GM21619 (cell line): ENCODE measurements at regions not wholly inside any gene's neighbourhood (a gene's known extent, or its start where the extent isn't known, plus 50 kb on each side); places are given as distances from the start of the nearest gene placed in this dataset.
"Not testable (repeated sequence)": the region's sequence is repeated elsewhere in the genome, so short reads cannot be mapped to it uniquely, and the experiment has no call there.

Source experiments
- ATAC-seq: cut with Tn5 transposase; IDR thresholded peaks from one replicate; pipeline ENCODE4 v1.9.1; 2021; ENCODE audit not compliant: unreplicated experiment

DNA sequence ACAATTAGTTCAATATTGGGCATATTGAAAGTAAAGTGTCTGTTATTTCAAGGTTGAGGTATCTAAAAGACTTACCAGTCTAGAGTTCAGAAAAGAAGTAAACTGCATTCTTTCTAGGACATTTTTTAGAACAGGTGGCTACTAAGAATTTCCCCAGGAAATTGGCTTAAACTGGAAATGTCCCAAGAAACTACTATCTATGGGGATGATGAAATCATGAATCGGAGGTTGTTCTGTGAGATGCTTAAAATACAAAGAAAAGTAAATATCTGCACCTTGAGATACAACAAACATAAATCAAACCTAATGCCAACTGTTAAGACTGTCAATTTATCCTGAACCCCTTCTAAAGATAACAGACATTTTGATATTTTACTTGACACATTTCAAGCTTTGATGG is 226.5 kb upstream of the NREP start:
- ATAC-seq, result no peak

DNA sequence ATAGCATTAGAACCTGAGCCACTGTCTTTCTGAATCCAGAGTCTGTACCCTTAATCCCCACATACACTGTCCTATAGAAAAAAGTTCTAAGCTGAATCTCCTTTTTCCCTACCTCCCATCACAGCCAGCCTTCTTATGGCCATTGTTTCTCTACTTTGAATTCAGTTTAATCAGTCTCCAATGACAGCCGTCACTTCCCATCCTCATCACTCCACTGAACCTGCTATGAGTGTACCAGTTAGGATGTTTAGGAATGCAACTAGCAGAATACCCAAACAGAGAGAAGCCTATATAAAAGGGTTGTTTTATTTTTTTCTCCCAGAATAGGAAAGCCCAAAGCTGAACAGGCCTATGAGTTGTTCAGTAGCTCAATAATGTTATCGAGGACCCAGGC is 220.4 kb upstream of the NREP start:
- no peak for ATAC-seq

DNA sequence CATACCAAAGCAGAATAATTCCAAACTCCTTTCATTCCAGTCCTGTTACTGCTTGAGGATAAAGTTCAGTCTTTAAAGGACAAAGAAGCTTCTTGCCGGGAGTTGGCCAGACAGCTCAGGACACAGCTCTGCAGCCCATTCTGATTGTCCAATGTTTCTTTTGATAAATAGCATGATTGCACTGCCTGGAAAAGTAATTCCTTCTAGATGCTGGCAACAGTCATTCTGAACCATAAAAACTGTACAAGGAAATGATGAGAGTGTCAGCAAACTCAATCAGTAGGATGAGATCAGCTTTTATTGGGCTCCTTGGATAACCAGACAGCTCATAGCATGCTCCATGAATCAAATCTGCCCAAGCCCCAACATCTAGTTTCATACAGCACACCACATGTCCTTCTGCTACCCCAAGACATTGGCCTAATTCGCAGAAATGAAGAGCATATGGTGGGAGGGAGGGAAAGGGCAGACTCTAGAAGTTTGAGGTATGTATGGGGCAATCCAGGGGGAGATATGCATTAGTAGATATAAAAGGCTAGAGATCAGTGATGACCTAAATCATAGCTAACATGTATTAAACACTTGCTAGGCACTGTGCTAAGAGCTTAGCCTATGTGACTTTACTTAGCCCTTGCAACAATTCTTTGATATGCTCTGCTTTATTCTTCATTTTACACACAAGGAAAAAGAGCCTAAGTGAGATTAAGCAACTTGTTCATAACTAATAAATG is 219.9 kb upstream of the NREP start:
- ATAC-seq, result no peak

DNA sequence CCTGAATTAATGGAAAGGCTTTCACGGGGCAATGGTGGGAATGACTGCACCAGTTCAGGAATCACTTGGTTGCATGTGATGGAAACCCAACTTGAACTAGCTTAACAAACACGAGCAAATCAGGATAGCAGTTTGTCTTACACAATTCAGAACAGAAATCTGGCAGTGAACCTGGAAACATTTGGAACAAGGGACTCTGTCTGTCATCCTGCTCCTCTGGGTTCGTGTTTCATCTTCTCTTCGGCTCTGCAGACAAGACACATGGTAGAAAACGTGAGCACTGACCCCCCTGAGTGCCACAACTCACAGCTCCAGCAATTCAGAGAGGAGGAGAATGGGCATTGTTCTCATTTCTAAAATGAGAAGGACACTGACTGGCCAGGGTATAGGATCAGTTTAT is 218.1 kb upstream of the NREP start:
- no peak for ATAC-seq

DNA sequence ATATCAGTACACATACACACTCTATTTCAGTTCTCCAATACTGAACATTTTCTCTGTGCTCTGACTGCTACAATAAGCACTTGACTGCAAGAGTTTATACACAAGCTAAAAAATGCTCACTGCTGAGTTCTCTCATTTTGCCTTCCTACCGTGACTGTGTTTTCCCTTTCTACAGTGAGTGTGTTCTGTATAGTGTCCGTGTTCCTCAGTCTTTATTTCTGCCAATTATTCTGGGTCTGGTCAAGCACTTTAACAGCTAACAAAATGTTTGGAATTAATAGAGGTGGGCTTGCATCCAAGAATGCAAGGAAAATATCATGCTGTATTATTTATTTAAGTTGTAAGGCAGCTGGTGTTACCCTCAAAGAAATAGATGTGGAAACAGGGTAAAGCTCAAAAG is 217.0 kb upstream of the NREP start:
- no peak for ATAC-seq

DNA sequence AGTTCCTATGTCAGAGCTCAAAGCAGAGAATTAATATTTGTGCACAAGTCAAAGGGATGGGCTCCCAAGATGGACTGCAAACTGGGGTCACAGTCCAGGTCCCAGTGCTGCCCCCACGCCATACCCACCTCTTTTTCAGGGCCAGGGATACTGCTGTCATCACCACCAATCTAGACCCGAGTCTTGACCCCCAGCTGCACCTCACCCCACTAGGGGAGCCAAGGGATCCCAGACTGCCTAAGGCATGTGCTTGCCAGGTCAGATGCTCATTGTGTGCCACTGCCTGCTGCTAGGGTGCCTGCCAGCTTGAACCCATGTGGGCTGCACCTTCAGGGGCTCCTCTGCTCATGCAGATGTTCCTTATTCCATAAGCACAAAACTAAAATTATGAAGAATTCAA is 215.6 kb upstream of the NREP start:
- ATAC-seq, result no peak

DNA sequence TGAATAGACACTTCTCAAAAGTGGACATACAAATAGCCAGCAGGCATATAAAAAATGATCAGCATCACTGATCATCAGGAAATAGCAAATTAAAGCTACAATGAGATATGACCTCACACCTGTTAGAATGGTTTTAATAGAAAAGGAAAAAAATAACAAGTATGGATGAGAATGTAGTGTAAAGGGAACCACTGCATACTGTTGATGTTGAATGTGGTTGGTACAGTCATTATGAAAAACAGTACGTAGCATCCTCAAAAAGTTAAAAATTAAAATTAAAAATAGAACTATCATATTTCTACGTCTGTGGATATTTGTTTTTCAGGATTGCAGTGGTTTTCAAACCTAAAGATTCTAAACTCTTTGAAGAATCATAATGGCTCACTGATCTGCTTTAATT is 215.1 kb upstream of the NREP start:
- ATAC-seq, result no peak

DNA sequence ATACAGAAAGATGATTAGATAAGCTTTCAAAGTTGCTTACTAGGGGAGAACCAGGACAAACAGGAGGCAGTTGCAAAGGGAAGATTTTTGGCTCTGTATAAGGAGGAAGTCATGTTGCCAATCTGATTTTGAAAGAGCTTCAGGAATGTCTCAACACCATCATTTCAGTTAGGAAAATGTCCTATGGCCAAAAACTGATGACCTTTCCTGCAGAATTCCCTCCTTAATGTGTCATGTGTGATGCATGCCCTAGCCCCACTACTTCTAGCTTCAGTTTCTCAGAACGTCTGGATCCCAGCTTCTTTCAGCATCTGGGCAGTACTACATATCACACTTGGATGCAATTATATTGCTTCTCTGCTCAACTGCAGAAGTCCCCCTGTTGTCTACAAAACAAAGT is 211.5 kb upstream of the NREP start:
- ATAC-seq, result no peak

DNA sequence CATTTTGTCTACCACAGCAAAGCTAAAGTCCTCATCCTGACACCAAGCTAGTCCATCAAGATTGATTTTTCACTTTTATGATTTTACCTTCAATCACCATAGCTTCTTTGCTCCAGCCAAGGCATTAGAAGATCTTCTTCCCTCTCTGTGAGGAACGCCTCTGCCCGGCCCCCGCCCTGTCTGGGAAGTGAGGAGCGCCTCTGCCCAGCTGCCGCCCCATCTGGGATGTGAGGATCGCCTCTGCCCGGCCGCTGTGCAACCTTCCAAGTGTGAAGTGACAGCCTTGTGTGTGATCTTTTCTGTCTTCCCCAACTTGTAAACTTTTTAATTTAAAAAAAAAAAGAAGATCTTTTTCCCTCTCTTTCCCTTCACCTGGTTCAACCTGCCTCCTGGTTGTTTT is 210.5 kb upstream of the NREP start:
- ATAC-seq, result no peak

DNA sequence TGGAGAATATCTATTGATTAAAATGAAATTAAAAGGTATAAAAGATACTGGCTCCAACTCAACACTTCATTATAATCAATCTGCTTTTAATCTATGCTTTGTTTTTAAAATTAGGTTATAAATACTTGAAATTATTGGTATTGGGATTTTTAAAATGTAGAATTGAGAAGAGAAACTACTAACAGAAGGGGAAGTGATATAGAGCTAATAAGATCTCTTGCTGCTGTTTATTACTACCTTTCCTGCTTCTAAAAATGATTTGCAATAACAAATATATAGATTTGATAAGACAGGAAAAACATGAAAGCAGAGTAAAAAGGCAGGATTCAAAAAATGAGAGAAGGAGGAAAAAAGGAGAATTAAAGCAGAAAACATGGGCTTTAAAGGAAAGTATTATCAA is 209.3 kb upstream of the NREP start:
- ATAC-seq, result no peak

DNA sequence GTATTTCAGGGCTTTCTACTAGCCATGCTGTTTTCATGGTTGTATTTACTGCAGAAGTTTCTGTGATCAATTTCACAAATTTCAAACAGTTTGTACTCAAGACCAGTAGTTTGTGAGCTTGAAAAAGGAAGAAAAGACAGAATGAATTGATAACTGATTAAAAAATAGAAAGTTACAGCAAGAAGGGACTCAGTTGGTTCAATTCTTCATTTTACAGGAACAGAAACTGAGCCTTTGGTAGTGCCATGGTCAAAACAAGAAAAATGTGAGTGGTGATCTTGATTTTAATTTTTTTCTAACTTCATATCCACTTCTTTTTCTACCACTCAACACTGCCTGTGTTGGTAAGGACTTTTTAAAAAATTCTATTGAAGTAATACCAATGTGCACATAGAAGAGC is 206.6 kb upstream of the NREP start:
- no peak for ATAC-seq

DNA sequence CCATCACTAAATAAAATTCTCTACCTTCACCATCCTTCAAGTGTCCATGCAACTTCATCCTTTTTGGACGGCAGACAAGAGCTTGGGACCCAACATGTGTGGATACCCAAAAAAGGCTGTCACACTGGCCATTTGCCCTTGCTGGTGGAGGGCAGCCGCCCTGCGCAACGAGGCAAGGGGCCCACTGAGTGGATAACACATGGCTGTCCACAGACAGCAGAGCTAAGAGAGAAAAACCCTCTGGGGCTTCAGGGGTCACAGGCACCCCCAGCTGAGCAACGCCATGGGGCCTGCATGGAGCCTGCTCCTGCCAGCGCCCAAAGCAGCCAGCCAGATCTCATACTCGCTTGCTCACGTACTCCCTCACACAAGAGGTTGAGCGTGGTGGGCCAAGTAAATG is 205.9 kb upstream of the NREP start:
- ATAC-seq, result no peak

DNA sequence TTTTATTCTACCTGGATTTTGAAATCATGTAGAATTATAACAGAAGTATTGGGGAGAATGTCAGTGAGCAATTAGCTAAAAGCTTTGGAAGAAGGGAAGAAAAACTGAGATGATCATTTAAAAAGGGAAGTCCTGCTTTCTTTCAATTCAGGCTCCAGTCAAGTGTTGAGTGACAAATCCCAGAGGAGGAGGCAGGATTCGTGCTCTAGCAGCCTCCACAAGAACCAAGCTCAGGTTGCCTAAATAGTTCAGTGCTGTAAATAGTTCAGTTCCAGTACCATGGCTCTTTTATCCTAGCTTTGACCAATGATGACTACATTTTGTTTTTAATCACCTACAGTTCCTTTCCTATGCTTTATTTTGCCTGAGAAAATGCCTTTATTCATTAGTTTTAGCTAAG is 204.9 kb upstream of the NREP start:
- no peak for ATAC-seq

DNA sequence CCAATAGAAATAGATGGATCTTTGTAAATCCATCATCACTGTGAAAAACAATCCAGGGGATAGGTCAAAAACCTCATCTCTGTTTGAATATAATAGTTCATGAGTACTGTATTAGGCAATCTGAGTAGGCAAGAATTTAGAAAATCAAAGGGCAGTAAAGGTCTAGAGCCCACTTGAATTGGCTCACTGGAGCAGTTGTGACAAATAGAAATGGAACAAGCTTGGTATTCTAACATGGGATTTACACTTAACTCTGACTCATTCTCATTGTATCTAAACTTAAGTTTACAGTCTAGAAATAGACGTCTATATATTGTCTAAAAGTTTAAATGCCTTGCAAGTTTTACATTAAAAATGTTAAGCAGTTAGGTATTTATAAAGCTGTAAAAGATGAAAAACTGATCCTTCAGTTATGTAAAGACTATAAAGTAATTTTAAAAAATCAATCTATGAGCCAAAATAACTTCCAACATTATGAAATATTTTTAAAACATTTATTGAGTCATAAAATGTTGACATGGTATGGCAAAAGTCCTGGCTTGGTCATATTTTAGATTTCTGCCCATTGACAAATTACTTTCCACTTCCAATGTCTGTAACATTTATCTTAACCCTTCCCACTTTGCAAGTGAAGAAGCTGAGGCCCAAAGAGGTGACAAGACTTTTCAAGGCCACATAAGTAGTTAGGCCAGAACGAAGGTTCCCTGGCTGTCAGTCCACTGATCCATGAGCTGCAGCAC is 203.7 kb upstream of the NREP start:
- ATAC-seq, result no peak

DNA sequence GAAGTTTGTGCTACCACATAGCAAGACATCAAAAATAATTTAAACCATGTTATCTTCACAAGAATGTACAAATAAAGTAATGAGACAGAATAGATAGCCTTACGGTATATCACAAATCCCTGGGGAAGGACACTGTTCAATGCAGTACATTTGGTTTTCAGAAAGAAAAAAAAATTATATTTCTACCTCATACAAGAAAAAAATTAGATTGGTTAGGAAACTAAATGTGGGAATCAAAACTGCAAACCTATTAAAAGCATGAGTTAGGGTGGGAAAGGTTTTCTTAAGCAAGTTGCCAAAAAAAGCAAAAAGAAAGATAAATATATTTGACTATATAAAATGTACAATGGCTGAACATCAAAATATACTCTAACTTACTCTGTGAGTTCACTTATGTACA is 201.9 kb upstream of the NREP start:
- no peak for ATAC-seq

DNA sequence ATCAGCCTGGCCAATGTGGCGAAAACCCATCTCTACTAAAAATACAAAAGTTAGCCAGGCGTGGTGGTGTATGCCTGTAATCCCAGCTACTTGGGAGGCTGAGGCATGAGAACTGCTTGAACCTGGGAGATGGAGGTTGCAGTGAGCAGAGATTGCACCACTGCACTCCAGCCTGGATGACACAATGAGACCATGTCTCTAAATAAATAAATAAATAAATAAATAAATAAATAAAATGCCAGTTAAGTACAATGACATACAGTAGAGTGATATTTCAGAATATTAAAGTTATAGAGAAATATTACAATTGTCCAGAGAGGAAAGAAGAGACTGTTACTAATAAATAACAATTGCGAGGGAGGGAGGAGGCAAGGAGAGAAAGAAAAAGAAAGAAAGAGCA is 199.8 kb upstream of the NREP start:
- ATAC-seq, result not testable (repeated sequence)

DNA sequence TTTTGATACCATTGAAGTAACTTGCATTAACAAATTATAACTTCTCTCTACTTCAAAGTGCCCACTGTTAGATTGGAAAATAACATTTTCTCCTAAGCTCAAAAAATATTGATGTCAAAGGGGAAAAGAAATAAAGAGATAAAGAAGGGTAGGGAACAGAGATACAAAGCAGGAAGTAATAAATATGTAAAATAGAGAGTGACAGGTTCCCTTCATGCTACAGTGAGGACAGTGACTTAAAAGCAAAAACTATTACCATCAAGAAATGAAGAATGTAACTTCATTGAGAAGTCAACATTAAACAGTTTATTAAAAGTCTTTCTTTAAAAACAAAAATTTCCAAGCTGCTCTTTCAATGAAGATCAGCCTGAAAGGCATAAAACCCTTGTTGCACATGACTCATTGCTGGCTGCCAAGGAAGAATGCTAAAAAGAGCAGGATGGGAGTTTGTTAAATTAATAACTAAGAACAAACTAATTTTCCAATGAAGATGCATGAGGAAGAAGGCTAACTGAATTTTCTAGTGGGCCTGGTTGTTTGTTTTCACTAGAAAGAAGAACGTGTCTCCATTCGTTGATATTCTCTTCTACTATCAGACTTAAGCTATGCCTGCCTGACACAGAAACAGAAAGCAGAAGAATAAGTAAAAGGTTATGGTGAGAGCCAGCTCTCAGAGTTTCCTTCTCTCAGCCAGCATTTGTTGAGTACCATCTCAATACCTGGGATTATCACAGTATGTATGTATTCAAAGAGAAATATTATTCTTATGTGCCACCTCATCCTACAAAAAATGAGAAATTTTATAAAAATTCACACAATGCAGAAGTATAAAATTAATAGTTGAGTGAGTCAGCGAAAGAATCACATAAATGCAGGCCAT is 197.8 kb upstream of the NREP start:
- peak; percentile 81 for ATAC-seq

DNA sequence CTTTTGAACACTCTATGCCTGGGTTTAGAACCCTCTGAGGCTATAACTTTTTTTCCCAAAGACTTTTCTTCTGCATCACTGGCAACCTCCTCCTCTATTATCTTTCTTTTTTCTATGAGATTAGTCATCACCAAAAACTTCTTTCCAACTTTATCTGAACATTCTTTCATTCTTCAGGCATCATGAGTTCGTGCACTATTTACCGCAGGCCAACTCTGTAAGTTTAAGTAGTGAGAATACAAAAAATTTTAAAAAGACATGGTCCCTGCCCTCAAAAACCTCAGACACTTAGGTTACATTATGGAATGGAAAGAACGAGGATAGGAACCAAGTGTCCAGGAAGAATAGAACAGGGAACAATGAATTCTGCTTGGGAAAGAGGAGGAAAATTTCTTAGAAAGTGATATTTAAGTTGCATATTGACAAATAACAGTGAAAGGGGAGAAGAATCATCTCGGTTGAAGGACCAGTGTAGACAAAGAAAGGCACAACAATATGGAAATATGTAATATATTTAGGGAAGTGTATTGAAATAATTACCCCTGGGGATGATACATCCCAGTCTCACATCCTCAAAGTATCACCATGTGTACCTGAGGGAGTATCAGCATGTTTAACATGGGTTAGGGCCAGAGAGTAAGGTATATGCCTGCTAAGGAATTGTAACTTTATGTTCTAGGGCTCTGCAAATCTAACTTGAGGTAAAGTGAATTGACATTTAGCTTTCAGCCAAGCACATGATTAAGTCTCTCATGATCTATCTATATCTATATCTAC is 196.5 kb upstream of the NREP start:
- no peak for ATAC-seq

DNA sequence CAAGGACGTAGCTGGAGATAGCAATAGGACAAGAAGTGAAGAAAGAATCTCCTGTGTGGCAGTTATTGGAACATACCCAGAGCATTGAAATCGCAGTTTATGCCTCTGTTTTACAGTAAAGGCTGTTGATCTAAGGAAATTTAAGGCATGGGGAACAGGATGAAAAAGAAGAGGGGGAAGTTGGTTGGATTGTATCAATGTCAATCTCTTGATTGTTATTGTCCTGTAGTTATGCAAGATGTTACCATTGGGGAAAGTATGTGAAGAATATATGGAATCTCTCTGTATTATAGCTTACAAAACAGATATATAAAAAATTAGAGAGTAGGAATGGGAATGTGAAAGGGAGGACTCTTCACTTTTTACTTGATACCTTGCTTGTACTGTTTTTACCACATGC is 195.6 kb upstream of the NREP start:
- ATAC-seq, result no peak

DNA sequence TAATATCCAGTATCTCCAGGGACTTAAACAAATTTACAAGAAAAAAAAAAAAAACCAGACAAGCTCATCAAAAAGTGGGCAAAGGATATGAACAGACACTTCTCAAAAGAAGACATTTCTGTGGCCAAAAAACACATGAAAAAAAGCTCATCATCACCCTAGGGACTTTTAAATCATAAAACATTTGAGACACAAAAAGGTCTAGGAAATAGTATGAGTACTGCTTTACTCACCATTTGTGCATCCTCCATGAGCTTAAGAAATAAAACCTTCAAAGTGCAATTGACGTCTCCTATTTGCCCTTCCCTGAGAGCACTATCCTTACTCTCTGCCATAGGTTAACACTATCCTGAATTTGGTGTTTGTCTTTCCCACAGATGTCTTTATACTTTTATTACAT is 193.7 kb upstream of the NREP start:
- ATAC-seq, result no peak
